DOHH2 (cell line): ENCODE measurements at regions not wholly inside any gene's neighbourhood (a gene's known extent, or its start where the extent isn't known, plus 50 kb on each side); places are given as distances from the start of the nearest gene placed in this dataset.
"Not testable (repeated sequence)": the region's sequence is repeated elsewhere in the genome, so short reads cannot be mapped to it uniquely, and the experiment has no call there.

Source experiments
- CTCF ChIP-seq: fragments of 200-600 bp; sonication (generic); IDR thresholded peaks from one replicate; pipeline ENCODE4 v1.5.1; 2014; ENCODE audit warnings: antibody characterized with exemption, mild to moderate bottlenecking, low read depth, low read length; ENCODE audit not compliant: poor library complexity, severe bottlenecking
- EZH2phosphoT487 ChIP-seq: fragments of 200-600 bp; sonication (generic); IDR thresholded peaks from 2 replicates; pipeline ENCODE4 v1.6.1; 2017; ENCODE audit warnings: borderline replicate concordance, mild to moderate bottlenecking, antibody characterized with exemption, low read length, moderate library complexity, mixed read lengths

- not testable (repeated sequence) for TF ChIP-seq CTCF, EZH2phosphoT487
Measured at GRCh38 chr6:27775138-27775795, 136.9 kb downstream of the OR2B2 start.
